B cell (primary cell): ENCODE measurements at regions not wholly inside any gene's neighbourhood (a gene's known extent, or its start where the extent isn't known, plus 50 kb on each side); places are given as distances from the start of the nearest gene placed in this dataset.

Experiments
- ATAC-seq: fragments of 200-7000 bp; cut with Tn5 transposase; one replicate; pipeline ENCODE4 v1.10.0; 2021; ENCODE audit warnings: low read depth, mild to moderate bottlenecking, moderate number of reproducible peaks, moderate library complexity
- CTCF ChIA-PET: fragments of 350-600 bp; sonication (Branson Sonifier 250); formaldehyde crosslinking; loops from one replicate; lab custom pipeline; 2021; ENCODE audit warnings: antibody characterized with exemption, inconsistent platforms; lab: Charles Lee
- POLR2A ChIA-PET: fragments of 350-600 bp; sonication (Branson Sonifier 250); formaldehyde crosslinking; loops from one replicate; lab custom pipeline; 2021; ENCODE audit warnings: antibody characterized with exemption; lab: Charles Lee
- DNase-seq: peaks from one replicate; pipeline ENCODE4 v3.0.0; 2013
- H2AFZ ChIP-seq: 2 replicates; pipeline ENCODE4 v1.6.1; 2012; ENCODE audit warnings: mild to moderate bottlenecking, low read depth, low read length; ENCODE audit not compliant: insufficient read depth, poor library complexity, severe bottlenecking
- H3K27ac ChIP-seq, 2 donors: 1 replicate in 1 of 2; 2 replicates in 1 of 2; pipeline ENCODE4 v1.5.1; 2012 to 2013; ENCODE audit warnings: low read length in 2 of 2, mild to moderate bottlenecking in 2 of 2, moderate library complexity in 1 of 2
- H3K27me3 ChIP-seq, 4 experiments: fragments of 200-600 bp in 1 of 4; sonication (generic) in 1 of 4; replicated peaks in 1 of 4; 1 replicate in 2 of 4; 2 replicates in 2 of 4; pipeline versions ENCODE4 v1.6.1 to v1.7.0; 2013 to 2016; ENCODE audit warnings: low read length in 3 of 4, mild to moderate bottlenecking in 2 of 4, mixed read lengths in 1 of 4, moderate library complexity in 1 of 4; ENCODE audit not compliant: insufficient read depth in 4 of 4, control insufficient read depth in 3 of 4; ENCODE audit errors: control extremely low read depth in 1 of 4
- H3K36me3 ChIP-seq, 2 experiments: replicated peaks in 1 of 2; 1 replicate in 1 of 2; 2 replicates in 1 of 2; pipeline versions ENCODE4 v1.6.1 to v1.7.1; 2013; ENCODE audit warnings: low read length in 1 of 2; ENCODE audit not compliant: insufficient read depth in 2 of 2, control insufficient read depth in 1 of 2; ENCODE audit errors: control extremely low read depth in 1 of 2, extremely low read depth in 1 of 2
- H3K4me1 ChIP-seq, 2 donors: fragments of 200-600 bp in 1 of 2; sonication (generic) in 1 of 2; 1 replicate in 1 of 2; 2 replicates in 1 of 2; pipeline versions ENCODE4 v1.5.1 to v1.6.1; 2013 to 2017; ENCODE audit warnings: low read length in 2 of 2; ENCODE audit not compliant: control insufficient read depth in 2 of 2, insufficient read depth in 2 of 2
- H3K4me2 ChIP-seq: replicated peaks from 2 replicates; pipeline ENCODE3; 2012; ENCODE audit warnings: mild to moderate bottlenecking, low read depth, low read length; ENCODE audit not compliant: poor library complexity, severe bottlenecking
- H3K4me3 ChIP-seq, 5 experiments: fragments of 200-600 bp in 1 of 5; sonication (generic) in 1 of 5; 1 replicate in 3 of 5; 2 replicates in 2 of 5; pipeline versions ENCODE4 v1.5.1 to v1.7.0; 2011 to 2016; ENCODE audit warnings: low read length in 4 of 5, mild to moderate bottlenecking in 4 of 5, low read depth in 2 of 5, control low read depth in 1 of 5, moderate library complexity in 1 of 5; ENCODE audit not compliant: insufficient read depth in 1 of 5; ENCODE audit errors: control extremely low read depth in 1 of 5, extremely low read depth in 1 of 5
- H3K79me2 ChIP-seq: fragments of 200-600 bp; sonication (generic); one replicate; pipeline ENCODE4 v1.6.0; 2016; ENCODE audit warnings: low read length; ENCODE audit not compliant: control insufficient read depth, insufficient read depth
- H3K9ac ChIP-seq: fragments of 200-600 bp; sonication (generic); 2 replicates; pipeline ENCODE4 v1.6.1; 2017; ENCODE audit warnings: mild to moderate bottlenecking, low read length, moderate library complexity
- H3K9me3 ChIP-seq, 3 donors: one replicate each; pipeline versions ENCODE4 v1.6.1 to v1.7.1; 2013; ENCODE audit warnings: low read length in 2 of 3; ENCODE audit not compliant: control insufficient read depth in 2 of 3, insufficient read depth in 1 of 3; ENCODE audit errors: control extremely low read depth in 1 of 3
- H4K20me1 ChIP-seq: 2 replicates; pipeline ENCODE4 v1.6.0; 2012; ENCODE audit warnings: mild to moderate bottlenecking, low read length; ENCODE audit not compliant: insufficient read depth, control insufficient read depth, poor library complexity, severe bottlenecking
- H3K27ac Mint-ChIP-seq: one replicate; pipeline ENCODE4 v1.8.0; 2021; ENCODE audit warnings: mixed read lengths
- H3K27me3 Mint-ChIP-seq: one replicate; pipeline ENCODE4 v1.8.0; 2021; ENCODE audit warnings: mixed read lengths
- H3K4me1 Mint-ChIP-seq: one replicate; pipeline ENCODE4 v1.8.0; 2021; ENCODE audit warnings: mixed read lengths
- H3K4me3 Mint-ChIP-seq: one replicate; pipeline ENCODE4 v1.8.0; 2021; ENCODE audit warnings: mixed read lengths
- H3K9me3 Mint-ChIP-seq: one replicate; pipeline ENCODE4 v1.8.0; 2022; ENCODE audit warnings: mixed read lengths; ENCODE audit not compliant: insufficient read depth
- CTCF ChIP-seq: fragments of 200-600 bp; IDR thresholded peaks from one replicate; pipeline ENCODE4 v1.8.0; 2022; ENCODE audit warnings: antibody characterized with exemption, mild to moderate bottlenecking
- EZH2 ChIP-seq: IDR thresholded peaks from 2 replicates; pipeline ENCODE4 v1.6.1; 2012; ENCODE audit warnings: borderline replicate concordance, low read depth, mild to moderate bottlenecking, moderate library complexity, low read length; ENCODE audit not compliant: insufficient read depth, poor library complexity, severe bottlenecking
- WGBS: methylation state at CpG from one replicate; pipeline ENCODE4 v1.1.5; 2013; ENCODE audit warnings: missing lambda C conversion rate; ENCODE audit not compliant: insufficient coverage; 5-methylcytosine and 5-hydroxymethylcytosine counted together
- intact Hi-C: fragments of 100-400 bp; cut with micrococcal nuclease; formaldehyde crosslinking; loops from one replicate; pipeline ENCODE4 v1.10.0; 2022

- WGBS: 26% methylated on average over 9 of the region's 11 CpGs
- H3K27ac ChIP-seq: no peak overlapping the region
- CTCF ChIA-PET: no interaction called here
- no peaks in the 10 kb centered on the region for H3K36me3 ChIP-seq
- peak; percentile 76 for ATAC-seq
- H3K9me3 ChIP-seq: no peaks in the 10 kb centered on the region
- peaks cover 30 to 40% of the 10 kb centered on the region in 2 donors for H3K4me1 ChIP-seq
- H3K4me2 ChIP-seq: peak overlapping the region; percentile 52
- no peaks in the 10 kb centered on the region for H4K20me1 ChIP-seq
- intact Hi-C loops: no loop called here
- no peak overlapping the region for H3K9ac ChIP-seq
- H3K79me2 ChIP-seq: no peaks in the 10 kb centered on the region
- H3K4me1 Mint-ChIP-seq: peaks cover 41% of the 10 kb centered on the region
- no peak overlapping the region for H3K27ac Mint-ChIP-seq
- POLR2A ChIA-PET: no interaction called here
- no peak overlapping the region for H2AFZ ChIP-seq
- H3K27me3 Mint-ChIP-seq: no peaks in the 10 kb centered on the region
- H3K4me3 Mint-ChIP-seq: peak overlapping the region; percentile 39
- TF ChIP-seq CTCF (no peak), EZH2 (no peak)
- H3K27me3 ChIP-seq: peaks cover 0 to 2% (median 0%) of the 10 kb centered on the region in 4 experiments
- peak; percentile 87 for DNase-seq
- H3K9me3 Mint-ChIP-seq: no peaks in the 10 kb centered on the region
- no peak overlapping the region for H3K4me3 ChIP-seq
These were observed 185.8 kb upstream of the HS6ST1 start for GRCh38 chr2:128504246-128505149.

- H3K27me3 Mint-ChIP-seq: no peaks in the 10 kb centered on the region
- H3K27ac ChIP-seq: no peak overlapping the region
- H3K4me1 ChIP-seq: peaks cover 30 to 40% of the 10 kb centered on the region in 2 donors
- no peaks in the 10 kb centered on the region for H3K9me3 Mint-ChIP-seq
- no peaks in the 10 kb centered on the region for H4K20me1 ChIP-seq
- no peak overlapping the region for H3K9ac ChIP-seq
- H3K4me3 ChIP-seq: no peak overlapping the region
- DNase-seq: peak; percentile 39
- peaks cover 0 to 2% (median 0%) of the 10 kb centered on the region in 4 experiments for H3K27me3 ChIP-seq
- H3K27ac Mint-ChIP-seq: no peak overlapping the region
- no peaks in the 10 kb centered on the region for H3K36me3 ChIP-seq
- TF ChIP-seq CTCF (no peak), EZH2 (no peak)
- no peak overlapping the region for H2AFZ ChIP-seq
- peak; percentile 25 for ATAC-seq
- intact Hi-C loops: no loop called here
- H3K79me2 ChIP-seq: no peaks in the 10 kb centered on the region
- 6% methylated on average over 3 of the region's 6 CpGs for WGBS
- peaks cover 41% of the 10 kb centered on the region for H3K4me1 Mint-ChIP-seq
- H3K9me3 ChIP-seq: no peaks in the 10 kb centered on the region
- peak overlapping the region; percentile 39 for H3K4me3 Mint-ChIP-seq
- peak overlapping the region; percentile 52 for H3K4me2 ChIP-seq
- ChIA-PET CTCF (no interaction called here), POLR2A (no interaction called here)
These were observed 186.5 kb upstream of the HS6ST1 start for GRCh38 chr2:128505150-128505490.
